H9 (cell line): ENCODE measurements at regions not wholly inside any gene's neighbourhood (a gene's known extent, or its start where the extent isn't known, plus 50 kb on each side); places are given as distances from the start of the nearest gene placed in this dataset.

Experiments used
- DNase-seq: peaks from one replicate; pipeline ENCODE4 v3.0.0-alpha.2; 2017
- H2AFZ ChIP-seq: one replicate; pipeline ENCODE4 v1.6.1; 2013; ENCODE audit warnings: mild to moderate bottlenecking, low read length, control low read depth, moderate library complexity
- H2AK5ac ChIP-seq: 2 replicates; pipeline ENCODE4 v1.6.1; 2013; ENCODE audit warnings: low read length, control low read depth, mixed read lengths; ENCODE audit not compliant: insufficient read length
- H2BK120ac ChIP-seq: one replicate; pipeline ENCODE4 v1.6.1; 2013; ENCODE audit warnings: low read depth, mild to moderate bottlenecking, low read length, control low read depth, inconsistent platforms; ENCODE audit not compliant: poor library complexity, severe bottlenecking
- H2BK12ac ChIP-seq: 2 replicates; pipeline ENCODE4 v1.6.1; 2013; ENCODE audit warnings: low read length, control low read depth, mixed read lengths, low read depth; ENCODE audit not compliant: insufficient read length
- H2BK15ac ChIP-seq: 2 replicates; pipeline ENCODE4 v1.6.1; 2013; ENCODE audit warnings: low read depth, low read length, control low read depth
- H2BK20ac ChIP-seq: one replicate; pipeline ENCODE4 v1.6.1; 2013; ENCODE audit warnings: low read depth, mild to moderate bottlenecking, low read length, control low read depth, inconsistent platforms; ENCODE audit not compliant: poor library complexity, severe bottlenecking
- H2BK5ac ChIP-seq: 2 replicates; pipeline ENCODE4 v1.6.1; 2013; ENCODE audit warnings: low read length, control low read depth, mixed read lengths; ENCODE audit not compliant: insufficient read length
- H3K14ac ChIP-seq: 2 replicates; pipeline ENCODE4 v1.6.1; 2013; ENCODE audit warnings: low read length, control low read depth; ENCODE audit not compliant: insufficient read depth
- H3K18ac ChIP-seq: 2 replicates; pipeline ENCODE4 v1.6.1; 2013; ENCODE audit warnings: low read depth, mild to moderate bottlenecking, mixed read lengths, low read length, control low read depth; ENCODE audit not compliant: insufficient read length
- H3K23ac ChIP-seq: 2 replicates; pipeline ENCODE4 v1.6.1; 2013; ENCODE audit warnings: low read length, control low read depth, mixed read lengths, low read depth; ENCODE audit not compliant: insufficient read length
- H3K23me2 ChIP-seq: 2 replicates; pipeline ENCODE4 v1.6.1; 2013; ENCODE audit warnings: low read depth, mild to moderate bottlenecking, mixed read lengths, low read length, control low read depth; ENCODE audit not compliant: insufficient read length, poor library complexity, severe bottlenecking
- H3K27ac ChIP-seq: 2 replicates; pipeline ENCODE4 v1.5.1; 2013; ENCODE audit warnings: low read length, control low read depth, mixed read lengths, low read depth; ENCODE audit not compliant: insufficient read length
- H3K27me3 ChIP-seq: 2 replicates; pipeline ENCODE4 v1.6.1; 2013; ENCODE audit warnings: low read length, control low read depth, inconsistent platforms; ENCODE audit not compliant: insufficient read depth
- H3K4ac ChIP-seq: 2 replicates; pipeline ENCODE4 v1.6.1; 2013; ENCODE audit warnings: low read depth, mild to moderate bottlenecking, control low read depth, inconsistent platforms, low read length, moderate library complexity
- H3K4me1 ChIP-seq: 2 replicates; pipeline ENCODE4 v1.6.1; 2013; ENCODE audit warnings: low read length, control low read depth, inconsistent platforms; ENCODE audit not compliant: insufficient read depth
- H3K4me2 ChIP-seq: 2 replicates; pipeline ENCODE4 v1.6.1; 2013; ENCODE audit warnings: low read length, control low read depth, mixed read lengths; ENCODE audit not compliant: insufficient read length, insufficient read depth
- H3K56ac ChIP-seq: 2 replicates; pipeline ENCODE4 v1.6.1; 2013; ENCODE audit warnings: low read depth, mild to moderate bottlenecking, mixed read lengths, low read length, control low read depth; ENCODE audit not compliant: insufficient read length
- H3K79me1 ChIP-seq: 2 replicates; pipeline ENCODE4 v1.6.1; 2013; ENCODE audit warnings: low read depth, mild to moderate bottlenecking, moderate library complexity, low read length, control low read depth, inconsistent platforms; ENCODE audit not compliant: insufficient read depth, poor library complexity, severe bottlenecking
- H3K79me2 ChIP-seq: 2 replicates; pipeline ENCODE4 v1.6.1; 2013; ENCODE audit warnings: low read length, control low read depth, inconsistent platforms; ENCODE audit not compliant: insufficient read depth
- H3K9ac ChIP-seq: 2 replicates; pipeline ENCODE4 v1.6.1; 2013; ENCODE audit warnings: low read length, control low read depth, mixed read lengths; ENCODE audit not compliant: insufficient read length; ENCODE audit errors: extremely low read depth
- H3K9me3 ChIP-seq: one replicate; pipeline ENCODE4 v1.6.1; 2013; ENCODE audit warnings: low read depth, low read length, inconsistent platforms; ENCODE audit not compliant: control insufficient read depth
- H3T11ph ChIP-seq: one replicate; pipeline ENCODE4 v1.6.1; 2013; ENCODE audit warnings: mild to moderate bottlenecking, low read length, control low read depth, inconsistent platforms
- H4K20me1 ChIP-seq: one replicate; pipeline ENCODE4 v1.6.1; 2013; ENCODE audit not compliant: control insufficient read depth, insufficient read length, insufficient read depth
- H4K5ac ChIP-seq: 2 replicates; pipeline ENCODE4 v1.6.1; 2013; ENCODE audit warnings: low read depth, mild to moderate bottlenecking, mixed read lengths, low read length, control low read depth; ENCODE audit not compliant: insufficient read length
- H4K8ac ChIP-seq: replicated peaks from 2 replicates; pipeline ENCODE4 v1.6.1; 2013; ENCODE audit warnings: low read length, control low read depth, mixed read lengths, low read depth; ENCODE audit not compliant: insufficient read length
- H4K91ac ChIP-seq: 2 replicates; pipeline ENCODE4 v1.6.1; 2013; ENCODE audit warnings: low read depth, mild to moderate bottlenecking, moderate library complexity, mixed read lengths, low read length, control low read depth; ENCODE audit not compliant: insufficient read length
- H3K27ac Mint-ChIP-seq, 3 experiments: 2 replicates in 2 of 3; 3 replicates in 1 of 3; pipeline ENCODE4 v1.8.0; 2020 to 2021; ENCODE audit warnings: mixed read lengths in 3 of 3, mild to moderate bottlenecking in 1 of 3, moderate library complexity in 1 of 3
- H3K27me3 Mint-ChIP-seq: 2 replicates; pipeline ENCODE4 v1.8.0; 2021; ENCODE audit warnings: low read depth, mild to moderate bottlenecking, moderate library complexity, mixed read lengths
- H3K36me3 Mint-ChIP-seq, 3 experiments: 2 replicates in 2 of 3; 3 replicates in 1 of 3; pipeline ENCODE4 v1.8.0; 2020 to 2021; ENCODE audit warnings: low read depth in 3 of 3, mixed read lengths in 3 of 3; ENCODE audit not compliant: insufficient read depth in 1 of 3
- H3K4me1 Mint-ChIP-seq, 2 experiments: 2 replicates each; pipeline ENCODE4 v1.8.0; 2020; ENCODE audit warnings: mixed read lengths in 2 of 2
- H3K4me3 Mint-ChIP-seq, 2 experiments: 2 replicates in 1 of 2; 3 replicates in 1 of 2; pipeline ENCODE4 v1.8.0; 2020 to 2021; ENCODE audit warnings: mild to moderate bottlenecking in 2 of 2, mixed read lengths in 2 of 2, moderate library complexity in 1 of 2
- H3K9me3 Mint-ChIP-seq, 2 experiments: 2 replicates in 1 of 2; 3 replicates in 1 of 2; pipeline ENCODE4 v1.8.0; 2020; ENCODE audit warnings: mild to moderate bottlenecking in 2 of 2, mixed read lengths in 2 of 2, moderate library complexity in 1 of 2
- CTCF ChIP-seq: fragments of 200-600 bp; sonication (generic); conservative IDR thresholded peaks from 3 replicates; pipeline ENCODE4 v1.8.0; 2021; ENCODE audit warnings: antibody characterized with exemption, mild to moderate bottlenecking
- WGBS: extraction: QIAGEN DNeasy Blood & Tissue Kit; methylation state at CpG from one replicate; pipeline ENCODE4 v1.1.7; 2013; ENCODE audit warnings: missing lambda C conversion rate, low lambda C conversion rate, mixed read lengths; ENCODE audit not compliant: insufficient read length; ENCODE audit errors: extremely low coverage; 5-methylcytosine and 5-hydroxymethylcytosine counted together

- Histone ChIP-seq H4K20me1 (no peaks in the 10 kb centered on the region), H3K56ac (no peak overlapping the region), H3K9me3 (no peaks in the 10 kb centered on the region), H4K8ac (no peak overlapping the region), H3K23ac (no peak overlapping the region), H2BK12ac (no peak overlapping the region), H3K27ac (no peak overlapping the region), H3K14ac (no peak overlapping the region), H2AFZ (no peak overlapping the region), H4K91ac (no peak overlapping the region), H3K79me1 (no peaks in the 10 kb centered on the region), H3K4me2 (no peak overlapping the region), H3K27me3 (no peaks in the 10 kb centered on the region), H2BK15ac (no peak overlapping the region), H3K23me2 (no peaks in the 10 kb centered on the region), H3T11ph (no peak overlapping the region), H3K4ac (no peak overlapping the region), H2AK5ac (no peak overlapping the region), H3K79me2 (no peaks in the 10 kb centered on the region), H2BK5ac (no peak overlapping the region), H3K4me1 (no peaks in the 10 kb centered on the region), H3K9ac (no peak overlapping the region), H4K5ac (no peak overlapping the region), H3K18ac (no peak overlapping the region), H2BK20ac (no peak overlapping the region), H2BK120ac (no peak overlapping the region)
- H3K9me3 Mint-ChIP-seq: no peaks in the 10 kb centered on the region; a peak in 2 of 5 replicates
- peaks cover 1% of the 10 kb centered on the region for H3K27me3 Mint-ChIP-seq
- peaks cover 4 to 5% of the 10 kb centered on the region in 2 experiments; a peak in 2 of 4 replicates for H3K4me1 Mint-ChIP-seq
- TF ChIP-seq CTCF: no peak
- H3K36me3 Mint-ChIP-seq: peaks cover 0 to 2% (median 0%) of the 10 kb centered on the region in 3 experiments; a peak in 1 of 7 replicates
- WGBS: no CpG with 5 or more reads among the region's 6 CpGs
- no peak for DNase-seq
- no peak overlapping the region for H3K27ac Mint-ChIP-seq
- no peak overlapping the region for H3K4me3 Mint-ChIP-seq
Observed at GRCh38 chr19:32023564-32023832, 321.9 kb upstream of the ZNF507 start.
